GM12874 (cell line): ENCODE measurements at regions not wholly inside any gene's neighbourhood (a gene's known extent, or its start where the extent isn't known, plus 50 kb on each side); places are given as distances from the start of the nearest gene placed in this dataset.

Experiments
- CTCF ChIP-seq: IDR thresholded peaks from 2 replicates; pipeline ENCODE4 v1.5.1; 2011; ENCODE audit warnings: low read depth, mild to moderate bottlenecking, control low read depth, low read length, moderate library complexity; ENCODE audit not compliant: insufficient read depth

GRCh38 chr20:40942775-40943174 is 85.8 kb upstream of the TOP1 start:
- no peak for TF ChIP-seq CTCF

- TF ChIP-seq CTCF = no peak
Observed at GRCh38 chr20:40943591-40943990, 85.0 kb upstream of the TOP1 start.

GRCh38 chr20:40945189-40945588 is 83.4 kb upstream of the TOP1 start:
- TF ChIP-seq CTCF = no peak

DNA sequence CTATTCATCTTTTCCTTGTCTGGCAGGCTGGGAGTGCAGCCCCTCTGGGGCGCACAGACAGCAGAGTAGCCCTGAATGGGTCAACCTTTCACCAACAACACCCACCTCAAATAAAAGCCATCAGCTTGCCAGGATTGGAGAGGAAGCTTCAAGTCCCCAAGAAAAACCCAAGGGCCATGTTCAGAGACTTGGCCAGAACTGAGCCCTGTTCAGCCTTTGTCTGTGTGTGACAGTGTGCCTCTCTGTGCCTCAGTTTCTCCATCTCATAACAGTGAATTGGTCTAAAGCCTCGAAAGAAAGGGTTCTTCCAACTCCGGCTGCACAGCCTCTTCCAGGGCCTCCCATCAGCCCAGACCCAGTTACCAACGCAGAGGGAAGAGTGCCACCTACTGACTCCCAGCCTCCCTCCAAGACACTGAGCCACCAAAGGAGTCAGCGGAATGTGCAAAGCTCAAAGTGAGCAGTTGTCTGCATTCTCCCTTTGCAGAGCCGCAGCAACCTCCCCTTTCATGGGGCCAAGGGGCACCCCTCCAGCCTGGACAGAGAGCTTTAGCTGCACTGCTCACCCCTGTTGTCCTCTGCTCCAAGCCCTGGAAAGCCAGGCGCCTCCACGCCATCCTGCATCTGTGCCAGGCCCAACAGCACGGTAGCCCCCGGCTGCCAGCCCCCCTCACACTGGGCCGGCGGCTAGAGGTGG is 82.7 kb upstream of the TOP1 start:
- peak; percentile 51 for TF ChIP-seq CTCF

DNA sequence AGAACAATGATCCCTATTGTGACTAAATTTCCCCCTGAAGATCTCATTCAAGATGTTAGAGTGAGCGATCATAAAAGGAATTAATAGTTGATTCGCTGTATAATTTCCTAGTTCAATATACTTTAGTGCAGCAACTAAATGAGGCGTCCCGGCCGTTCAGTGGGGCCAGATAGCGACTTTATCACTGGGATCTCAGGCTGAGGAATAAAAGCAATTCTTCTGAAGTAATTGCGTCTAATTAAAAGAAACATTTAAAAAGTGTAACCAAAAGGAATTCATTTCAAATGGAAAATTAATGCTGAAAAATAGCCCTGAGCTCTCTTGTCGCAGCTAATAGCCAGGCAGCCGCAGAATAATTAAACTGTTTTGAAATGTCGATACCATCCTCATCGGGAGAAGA is 82.2 kb upstream of the TOP1 start:
- TF ChIP-seq CTCF = no peak

DNA sequence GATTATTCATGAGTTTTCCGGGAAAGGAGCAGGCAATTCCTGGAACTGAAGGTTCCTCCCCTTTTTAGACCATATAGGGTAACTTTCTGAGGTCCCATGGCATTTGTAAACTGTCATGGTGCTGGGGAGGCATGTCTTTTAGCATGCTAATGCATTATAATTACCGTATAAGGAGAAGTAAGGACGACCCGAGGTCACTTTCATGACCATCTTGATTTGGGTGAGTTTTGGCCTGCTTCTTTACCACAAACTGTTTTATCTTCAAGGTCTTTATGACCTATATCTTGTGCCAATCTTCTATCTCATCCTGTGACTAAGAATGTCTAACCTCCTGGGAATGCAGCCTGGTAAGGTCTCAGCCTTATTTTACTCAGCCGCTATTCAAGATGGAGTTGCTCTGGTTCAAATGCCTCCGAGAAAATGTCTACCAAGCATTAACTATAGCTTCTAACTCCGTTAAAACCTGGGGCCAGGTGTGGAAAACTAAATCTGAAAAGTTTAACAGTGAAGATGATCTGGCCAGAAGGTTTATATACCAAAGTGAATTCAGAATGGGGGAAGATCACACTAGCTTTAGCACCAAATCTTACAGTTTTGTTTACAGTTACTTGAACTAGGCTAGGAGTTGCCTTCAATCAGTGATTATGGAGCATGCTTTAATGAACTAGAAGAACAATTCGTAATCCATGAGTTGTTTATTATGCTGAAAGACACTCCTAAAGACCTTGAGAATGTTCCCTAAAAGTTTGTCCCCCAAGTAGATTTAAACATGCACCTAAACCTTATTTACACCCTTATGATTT is 80.0 kb upstream of the TOP1 start:
- no peak for TF ChIP-seq CTCF

DNA sequence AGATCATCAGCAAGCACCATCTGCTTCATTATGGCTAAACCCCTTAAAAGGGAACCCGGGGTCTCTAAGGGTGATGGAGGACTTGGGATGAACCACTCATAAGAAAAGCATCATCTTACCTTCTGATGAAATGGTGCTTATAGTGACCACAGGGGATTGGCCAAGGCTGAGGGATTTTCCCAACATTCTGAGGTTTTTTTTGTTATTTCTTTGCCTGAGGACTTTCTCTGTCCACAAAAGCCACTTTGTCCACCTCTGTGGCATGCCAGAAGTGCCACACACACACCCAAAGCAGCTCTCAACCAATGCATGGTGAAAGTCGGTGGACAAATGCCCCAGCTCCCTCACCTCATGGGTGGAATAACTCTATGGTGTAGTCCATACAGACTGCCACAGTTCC is 79.3 kb upstream of the TOP1 start:
- TF ChIP-seq CTCF = no peak
